ENCODE measurements at regions not wholly inside any gene's neighbourhood (a gene's known extent, or its start where the extent isn't known, plus 50 kb on each side); places are given as distances from the start of the nearest gene placed in this dataset.

DNA sequence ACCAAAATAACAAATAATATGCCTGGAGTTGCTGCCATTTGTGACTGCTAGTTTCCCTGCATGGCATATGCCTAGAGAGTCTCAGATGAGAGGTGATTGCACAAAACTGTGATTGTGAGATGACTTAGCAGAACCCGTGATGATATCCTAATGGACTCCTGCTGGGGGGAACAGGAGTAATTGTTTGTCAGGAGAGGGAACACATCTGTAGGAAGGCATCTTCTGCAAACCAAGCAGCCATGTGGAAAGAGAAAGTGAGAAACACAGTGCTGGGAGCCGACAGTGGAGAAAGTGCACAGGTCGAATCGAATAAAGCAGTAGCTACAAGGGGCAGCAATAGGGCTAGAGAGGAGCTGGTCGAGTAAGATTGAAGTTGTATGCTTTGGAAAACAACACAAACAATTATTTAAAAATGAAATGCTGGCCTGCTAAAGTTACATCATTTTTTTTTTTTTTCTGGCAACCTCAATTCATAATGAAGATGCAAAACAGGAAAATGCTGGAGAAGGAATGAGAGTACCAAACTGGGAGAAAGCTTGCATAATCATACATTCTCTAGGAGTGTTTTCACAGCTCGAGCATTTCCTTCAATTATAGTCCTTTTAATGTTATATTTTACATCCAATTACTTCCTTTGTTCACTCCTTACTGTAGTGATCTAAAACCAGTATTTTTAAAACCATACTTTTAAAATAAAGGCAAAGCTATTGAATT is 494.2 kb upstream of the AGTR1 start:
- no peak overlapping the region for H3K27ac ChIP-seq
- H3K4me3 ChIP-seq = no peak overlapping the region
- H3K9me3 ChIP-seq = no peaks in the 10 kb centered on the region
- ATAC-seq (no peak), FAIRE-seq (no peak), DNase-seq (ENCODE audit: low read depth in 1 of 2, low spot score in 1 of 2) (no peak)
- no peaks in the 10 kb centered on the region for H3K4me1 ChIP-seq
- 13% methylated on average over 6 of the region's 6 CpGs for WGBS (ENCODE audit: missing lambda C conversion rate)
- ChIA-PET CTCF (no interaction called here), POLR2A (no interaction called here)
- H3K4me2 ChIP-seq = no peak overlapping the region
- TF ChIP-seq ZNF302 (CRISPR knock-in tag; IDR thresholded peaks at IDR 0.05) (no peak), EHF (CRISPR knock-in tag; IDR thresholded peaks at IDR 0.05) (no peak), ZFP36 (IDR thresholded peaks at IDR 0.05; ENCODE audit: borderline replicate concordance, partially characterized antibody) (no peak), HOXB13 (CRISPR knock-in tag; IDR thresholded peaks at IDR 0.05; ENCODE audit: low read depth) (no peak), RAD21 (conservative IDR thresholded peaks at IDR 0.05 in 1 of 2, IDR thresholded peaks at IDR 0.05 in 1 of 2) (no peak), GATA3 (IDR thresholded peaks at IDR 0.05; ENCODE audit: borderline replicate concordance) (no peak), CBX2 (IDR thresholded peaks at IDR 0.05; ENCODE audit: borderline replicate concordance, low read depth) (no peak), HOXB5 (CRISPR knock-in tag; IDR thresholded peaks at IDR 0.05) (no peak), JUNB (IDR thresholded peaks at IDR 0.05) (no peak)
- TF ChIP-seq, protein P1, sequence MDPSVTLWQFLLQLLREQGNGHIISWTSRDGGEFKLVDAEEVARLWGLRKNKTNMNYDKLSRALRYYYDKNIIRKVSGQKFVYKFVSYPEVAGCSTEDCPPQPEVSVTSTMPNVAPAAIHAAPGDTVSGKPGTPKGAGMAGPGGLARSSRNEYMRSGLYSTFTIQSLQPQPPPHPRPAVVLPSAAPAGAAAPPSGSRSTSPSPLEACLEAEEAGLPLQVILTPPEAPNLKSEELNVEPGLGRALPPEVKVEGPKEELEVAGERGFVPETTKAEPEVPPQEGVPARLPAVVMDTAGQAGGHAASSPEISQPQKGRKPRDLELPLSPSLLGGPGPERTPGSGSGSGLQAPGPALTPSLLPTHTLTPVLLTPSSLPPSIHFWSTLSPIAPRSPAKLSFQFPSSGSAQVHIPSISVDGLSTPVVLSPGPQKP (IDR thresholded peaks at IDR 0.05; ENCODE audit: low read depth, low read length) = no peak
- TF ChIP-seq, protein P2, sequence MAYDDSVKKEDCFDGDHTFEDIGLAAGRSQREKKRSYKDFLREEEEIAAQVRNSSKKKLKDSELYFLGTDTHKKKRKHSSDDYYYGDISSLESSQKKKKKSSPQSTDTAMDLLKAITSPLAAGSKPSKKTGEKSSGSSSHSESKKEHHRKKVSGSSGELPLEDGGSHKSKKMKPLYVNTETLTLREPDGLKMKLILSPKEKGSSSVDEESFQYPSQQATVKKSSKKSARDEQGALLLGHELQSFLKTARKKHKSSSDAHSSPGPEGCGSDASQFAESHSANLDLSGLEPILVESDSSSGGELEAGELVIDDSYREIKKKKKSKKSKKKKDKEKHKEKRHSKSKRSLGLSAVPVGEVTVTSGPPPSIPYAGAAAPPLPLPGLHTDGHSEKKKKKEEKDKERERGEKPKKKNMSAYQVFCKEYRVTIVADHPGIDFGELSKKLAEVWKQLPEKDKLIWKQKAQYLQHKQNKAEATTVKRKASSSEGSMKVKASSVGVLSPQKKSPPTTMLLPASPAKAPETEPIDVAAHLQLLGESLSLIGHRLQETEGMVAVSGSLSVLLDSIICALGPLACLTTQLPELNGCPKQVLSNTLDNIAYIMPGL (CRISPR knock-in tag; IDR thresholded peaks at IDR 0.05; ENCODE audit: borderline replicate concordance) = no peak
- TF ChIP-seq, protein P3, sequence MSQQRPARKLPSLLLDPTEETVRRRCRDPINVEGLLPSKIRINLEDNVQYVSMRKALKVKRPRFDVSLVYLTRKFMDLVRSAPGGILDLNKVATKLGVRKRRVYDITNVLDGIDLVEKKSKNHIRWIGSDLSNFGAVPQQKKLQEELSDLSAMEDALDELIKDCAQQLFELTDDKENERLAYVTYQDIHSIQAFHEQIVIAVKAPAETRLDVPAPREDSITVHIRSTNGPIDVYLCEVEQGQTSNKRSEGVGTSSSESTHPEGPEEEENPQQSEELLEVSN (IDR thresholded peaks at IDR 0.05; ENCODE audit: borderline replicate concordance, low read depth) = no peak
- TF ChIP-seq, protein P4, sequence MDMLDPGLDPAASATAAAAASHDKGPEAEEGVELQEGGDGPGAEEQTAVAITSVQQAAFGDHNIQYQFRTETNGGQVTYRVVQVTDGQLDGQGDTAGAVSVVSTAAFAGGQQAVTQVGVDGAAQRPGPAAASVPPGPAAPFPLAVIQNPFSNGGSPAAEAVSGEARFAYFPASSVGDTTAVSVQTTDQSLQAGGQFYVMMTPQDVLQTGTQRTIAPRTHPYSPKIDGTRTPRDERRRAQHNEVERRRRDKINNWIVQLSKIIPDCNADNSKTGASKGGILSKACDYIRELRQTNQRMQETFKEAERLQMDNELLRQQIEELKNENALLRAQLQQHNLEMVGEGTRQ (IDR thresholded peaks at IDR 0.05) = no peak

DNA sequence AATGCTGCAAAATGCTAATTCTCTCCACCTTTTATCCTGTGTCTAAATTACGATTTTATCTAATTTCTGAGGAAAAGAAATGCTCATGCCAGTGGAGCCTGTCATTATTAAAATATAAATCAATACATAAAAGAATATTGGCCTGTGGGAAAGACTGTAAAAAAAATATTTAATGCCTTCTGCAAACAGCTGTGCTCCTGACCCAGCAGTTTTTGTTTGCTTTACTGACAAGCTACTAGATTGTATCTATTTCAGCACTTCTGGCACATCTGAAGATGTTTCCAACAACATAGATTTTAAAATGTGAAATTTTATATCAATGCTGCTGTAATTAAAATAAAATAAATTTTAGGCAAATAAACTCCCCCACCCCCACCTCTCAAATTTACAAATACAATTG is 493.6 kb upstream of the AGTR1 start:
- H3K9me3 ChIP-seq = no peaks in the 10 kb centered on the region
- H3K27ac ChIP-seq = no peak overlapping the region
- no peak for TF ChIP-seq HOXB13 (CRISPR knock-in tag; IDR thresholded peaks at IDR 0.05; ENCODE audit: low read depth)
- TF ChIP-seq CBX2 (IDR thresholded peaks at IDR 0.05; ENCODE audit: borderline replicate concordance, low read depth) = no peak
- no peak for TF ChIP-seq RCOR1 (IDR thresholded peaks at IDR 0.05; ENCODE audit: low read depth, low read length)
- no peak for TF ChIP-seq KDM1A (IDR thresholded peaks at IDR 0.05; ENCODE audit: low read depth)
- TF ChIP-seq, protein P5, sequence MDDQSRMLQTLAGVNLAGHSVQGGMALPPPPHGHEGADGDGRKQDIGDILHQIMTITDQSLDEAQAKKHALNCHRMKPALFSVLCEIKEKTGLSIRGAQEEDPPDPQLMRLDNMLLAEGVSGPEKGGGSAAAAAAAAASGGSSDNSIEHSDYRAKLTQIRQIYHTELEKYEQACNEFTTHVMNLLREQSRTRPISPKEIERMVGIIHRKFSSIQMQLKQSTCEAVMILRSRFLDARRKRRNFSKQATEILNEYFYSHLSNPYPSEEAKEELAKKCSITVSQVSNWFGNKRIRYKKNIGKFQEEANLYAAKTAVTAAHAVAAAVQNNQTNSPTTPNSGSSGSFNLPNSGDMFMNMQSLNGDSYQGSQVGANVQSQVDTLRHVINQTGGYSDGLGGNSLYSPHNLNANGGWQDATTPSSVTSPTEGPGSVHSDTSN (IDR thresholded peaks at IDR 0.05) = no peak
- no peak for TF ChIP-seq NFE2L2 (conservative IDR thresholded peaks at IDR 0.05; ENCODE audit: low read length)
- no peak for TF ChIP-seq TFCP2L1 (CRISPR knock-in tag; IDR thresholded peaks at IDR 0.05)
- no peak for TF ChIP-seq BHLHE40 (IDR thresholded peaks at IDR 0.05; ENCODE audit: low read depth, low read length)
- TF ChIP-seq RNF2 (IDR thresholded peaks at IDR 0.05; ENCODE audit: borderline replicate concordance, low read depth) = no peak
- TF ChIP-seq, protein P2 (CRISPR knock-in tag; IDR thresholded peaks at IDR 0.05; ENCODE audit: borderline replicate concordance) = no peak
- TF ChIP-seq FOXS1 (CRISPR knock-in tag; IDR thresholded peaks at IDR 0.05) = no peak
- no peak for TF ChIP-seq JUNB (IDR thresholded peaks at IDR 0.05)
- no peak for TF ChIP-seq ESRRA (IDR thresholded peaks at IDR 0.05; ENCODE audit: borderline replicate concordance, low read length)
- no peak for TF ChIP-seq CHD4 (IDR thresholded peaks at IDR 0.05; ENCODE audit: borderline replicate concordance)
- FAIRE-seq = no peak
- ATAC-seq = no peak
- H3K4me3 ChIP-seq = no peak overlapping the region
- WGBS (ENCODE audit: missing lambda C conversion rate) = 4% methylated on average over 1 of the region's 1 CpG
- no peak overlapping the region for H3K4me2 ChIP-seq
- CTCF ChIA-PET = no interaction called here
- no peak for DNase-seq (ENCODE audit: low read depth in 1 of 2, low spot score in 1 of 2)
- POLR2A ChIA-PET = no interaction called here
- no peaks in the 10 kb centered on the region for H3K4me1 ChIP-seq
